ENCODE measurements at regions not wholly inside any gene's neighbourhood (a gene's known extent, or its start where the extent isn't known, plus 50 kb on each side); places are given as distances from the start of the nearest gene placed in this dataset.

- TF ChIP-seq ETS1 (IDR thresholded peaks at IDR 0.05) (no peak), ZNF114 (CRISPR knock-in tag; IDR thresholded peaks at IDR 0.05) (no peak), EZH2 (IDR thresholded peaks at IDR 0.05; ENCODE audit: low read depth, unreplicated experiment) (no peak)
- TF ChIP-seq, protein P1, sequence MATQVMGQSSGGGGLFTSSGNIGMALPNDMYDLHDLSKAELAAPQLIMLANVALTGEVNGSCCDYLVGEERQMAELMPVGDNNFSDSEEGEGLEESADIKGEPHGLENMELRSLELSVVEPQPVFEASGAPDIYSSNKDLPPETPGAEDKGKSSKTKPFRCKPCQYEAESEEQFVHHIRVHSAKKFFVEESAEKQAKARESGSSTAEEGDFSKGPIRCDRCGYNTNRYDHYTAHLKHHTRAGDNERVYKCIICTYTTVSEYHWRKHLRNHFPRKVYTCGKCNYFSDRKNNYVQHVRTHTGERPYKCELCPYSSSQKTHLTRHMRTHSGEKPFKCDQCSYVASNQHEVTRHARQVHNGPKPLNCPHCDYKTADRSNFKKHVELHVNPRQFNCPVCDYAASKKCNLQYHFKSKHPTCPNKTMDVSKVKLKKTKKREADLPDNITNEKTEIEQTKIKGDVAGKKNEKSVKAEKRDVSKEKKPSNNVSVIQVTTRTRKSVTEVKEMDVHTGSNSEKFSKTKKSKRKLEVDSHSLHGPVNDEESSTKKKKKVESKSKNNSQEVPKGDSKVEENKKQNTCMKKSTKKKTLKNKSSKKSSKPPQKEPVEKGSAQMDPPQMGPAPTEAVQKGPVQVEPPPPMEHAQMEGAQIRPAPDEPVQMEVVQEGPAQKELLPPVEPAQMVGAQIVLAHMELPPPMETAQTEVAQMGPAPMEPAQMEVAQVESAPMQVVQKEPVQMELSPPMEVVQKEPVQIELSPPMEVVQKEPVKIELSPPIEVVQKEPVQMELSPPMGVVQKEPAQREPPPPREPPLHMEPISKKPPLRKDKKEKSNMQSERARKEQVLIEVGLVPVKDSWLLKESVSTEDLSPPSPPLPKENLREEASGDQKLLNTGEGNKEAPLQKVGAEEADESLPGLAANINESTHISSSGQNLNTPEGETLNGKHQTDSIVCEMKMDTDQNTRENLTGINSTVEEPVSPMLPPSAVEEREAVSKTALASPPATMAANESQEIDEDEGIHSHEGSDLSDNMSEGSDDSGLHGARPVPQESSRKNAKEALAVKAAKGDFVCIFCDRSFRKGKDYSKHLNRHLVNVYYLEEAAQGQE (IDR thresholded peaks at IDR 0.05; ENCODE audit: unreplicated experiment): no peak
These were observed 227.2 kb upstream of the ADARB2 start (continued) for GRCh38 chr10:1964476-1964875.

- ATAC-seq: no peak
- Histone ChIP-seq H4K20me1 (replicated peaks; ENCODE audit: insufficient read depth) (no peaks in the 10 kb centered on the region), H3K4me1 (ENCODE audit: insufficient read depth) (no peaks in the 10 kb centered on the region; the same call in 1 of the 2 replicates), H3K4me2 (no peak overlapping the region), H3K4me3 (no peak overlapping the region), H2AFZ (no peak overlapping the region), H3K79me2 (replicated peaks; ENCODE audit: insufficient read depth) (no peaks in the 10 kb centered on the region), H3K9me2 (ENCODE audit: insufficient read depth) (no peaks in the 10 kb centered on the region), H3K36me3 (ENCODE audit: insufficient read depth) (no peaks in the 10 kb centered on the region), H3F3A (replicated peaks; ENCODE audit: low read depth) (no peaks in the 10 kb centered on the region), H3K27ac (ENCODE audit: low read depth) (no peak overlapping the region), H3K27me3 (ENCODE audit: insufficient read depth) (no peaks in the 10 kb centered on the region)
- TF ChIP-seq EZH2phosphoT487 (IDR thresholded peaks at IDR 0.05; ENCODE audit: unreplicated experiment) (no peak), CTCF (conservative IDR thresholded peaks at IDR 0.05; ENCODE audit: low read depth in 2 of 2) (no peak), JUNB (IDR thresholded peaks at IDR 0.05; ENCODE audit: unreplicated experiment) (no peak), STAT1 (IDR thresholded peaks at IDR 0.05; ENCODE audit: unreplicated experiment) (no peak), ZNF331 (CRISPR knock-in tag; IDR thresholded peaks at IDR 0.05; ENCODE audit: low read depth) (no peak), CREB1 (CRISPR knock-in tag; IDR thresholded peaks at IDR 0.05; ENCODE audit: low read depth) (no peak)
- TF ChIP-seq, protein P1 (IDR thresholded peaks at IDR 0.05; ENCODE audit: unreplicated experiment): no peak
- H3K36me3 Mint-ChIP-seq (ENCODE audit: low read depth): no peaks in the 10 kb centered on the region
- no peak overlapping the region for H3K27ac Mint-ChIP-seq
- peaks cover 4% of the 10 kb centered on the region for H3K27me3 Mint-ChIP-seq (ENCODE audit: insufficient read depth, low read depth, poor library complexity)
- no peak for DNase-seq (ENCODE audit: low spot score)
- peaks cover 6% of the 10 kb centered on the region for H3K4me1 Mint-ChIP-seq
- H3K4me3 Mint-ChIP-seq: no peak overlapping the region
- H3K9me3 Mint-ChIP-seq: no peaks in the 10 kb centered on the region
These were observed 226.0 kb upstream of the ADARB2 start for GRCh38 chr10:1963341-1963740.
